Astrocyte (in vitro differentiated cells and primary cell): ENCODE measurements at regions not wholly inside any gene's neighbourhood (a gene's known extent, or its start where the extent isn't known, plus 50 kb on each side); places are given as distances from the start of the nearest gene placed in this dataset.

ENCODE experiments used
- DNase-seq: peaks from one replicate; pipeline ENCODE4 v3.0.0-alpha.2; 2010; ENCODE audit warnings: low read depth
- FAIRE-seq: peaks from 2 replicates; lab custom pipeline; 2011; peaks lifted over from hg19 to GRCh38; lab: Jason Lieb, UNC
- H2AFZ ChIP-seq: 2 replicates; pipeline ENCODE4 v1.6.0; 2012; ENCODE audit warnings: low read depth, low read length, inconsistent platforms
- H3K27ac ChIP-seq: 2 replicates; pipeline ENCODE4 v1.5.1; 2011; ENCODE audit warnings: low read depth, low read length, inconsistent platforms
- H3K27me3 ChIP-seq: 2 replicates; pipeline ENCODE4 v1.6.0; 2011; ENCODE audit warnings: low read length, inconsistent platforms; ENCODE audit not compliant: insufficient read depth
- H3K36me3 ChIP-seq: 2 replicates; pipeline ENCODE4 v1.5.1; 2011; ENCODE audit warnings: low read length, inconsistent platforms; ENCODE audit not compliant: insufficient read depth
- H3K4me1 ChIP-seq: 2 replicates; pipeline ENCODE4 v1.5.1; 2011; ENCODE audit warnings: low read length, inconsistent platforms; ENCODE audit not compliant: insufficient read depth
- H3K4me2 ChIP-seq: 2 replicates; pipeline ENCODE4 v1.6.0; 2012; ENCODE audit warnings: low read length, inconsistent platforms
- H3K4me3 ChIP-seq: 2 replicates; pipeline ENCODE4 v1.5.1; 2011; ENCODE audit warnings: low read depth, mild to moderate bottlenecking, low read length, inconsistent platforms; ENCODE audit not compliant: insufficient read depth
- H3K79me2 ChIP-seq: 2 replicates; pipeline ENCODE4 v1.6.0; 2012; ENCODE audit warnings: mild to moderate bottlenecking, low read length, inconsistent platforms; ENCODE audit not compliant: insufficient read depth
- H3K9ac ChIP-seq: 2 replicates; pipeline ENCODE4 v1.6.0; 2012; ENCODE audit warnings: mild to moderate bottlenecking, low read length, inconsistent platforms
- H3K9me3 ChIP-seq: 2 replicates; pipeline ENCODE4 v1.5.1; 2012; ENCODE audit warnings: low read depth, mild to moderate bottlenecking, low read length, inconsistent platforms; ENCODE audit not compliant: insufficient read depth
- H4K20me1 ChIP-seq: 2 replicates; pipeline ENCODE4 v1.6.0; 2012; ENCODE audit warnings: low read length, inconsistent platforms; ENCODE audit not compliant: insufficient read depth
- H3K27ac Mint-ChIP-seq: one replicate; pipeline ENCODE4 v1.8.0; 2021; ENCODE audit warnings: mild to moderate bottlenecking, mixed read lengths; ENCODE audit not compliant: unreplicated experiment
- H3K27me3 Mint-ChIP-seq: one replicate; pipeline ENCODE4 v1.8.0; 2021; ENCODE audit warnings: low read depth, mixed read lengths; ENCODE audit not compliant: unreplicated experiment
- H3K36me3 Mint-ChIP-seq: one replicate; pipeline ENCODE4 v1.8.0; 2021; ENCODE audit warnings: low read depth, mixed read lengths; ENCODE audit not compliant: unreplicated experiment
- H3K4me1 Mint-ChIP-seq: one replicate; pipeline ENCODE4 v1.8.0; 2021; ENCODE audit warnings: low read depth, mixed read lengths; ENCODE audit not compliant: unreplicated experiment
- H3K4me3 Mint-ChIP-seq: one replicate; pipeline ENCODE4 v1.8.0; 2021; ENCODE audit warnings: mild to moderate bottlenecking, moderate library complexity, mixed read lengths; ENCODE audit not compliant: unreplicated experiment
- H3K9me3 Mint-ChIP-seq: one replicate; pipeline ENCODE4 v1.8.0; 2021; ENCODE audit warnings: mild to moderate bottlenecking, mixed read lengths; ENCODE audit not compliant: unreplicated experiment
- CTCF ChIP-seq: IDR thresholded peaks from 2 replicates; pipeline ENCODE4 v1.5.1; 2011; ENCODE audit warnings: low read depth, mild to moderate bottlenecking, inconsistent platforms, low read length, moderate library complexity; ENCODE audit not compliant: insufficient read depth
- EZH2 ChIP-seq: IDR thresholded peaks from 2 replicates; pipeline ENCODE4 v1.6.1; 2012; ENCODE audit warnings: mild to moderate bottlenecking, low read length, inconsistent platforms; ENCODE audit not compliant: insufficient read depth

DNA sequence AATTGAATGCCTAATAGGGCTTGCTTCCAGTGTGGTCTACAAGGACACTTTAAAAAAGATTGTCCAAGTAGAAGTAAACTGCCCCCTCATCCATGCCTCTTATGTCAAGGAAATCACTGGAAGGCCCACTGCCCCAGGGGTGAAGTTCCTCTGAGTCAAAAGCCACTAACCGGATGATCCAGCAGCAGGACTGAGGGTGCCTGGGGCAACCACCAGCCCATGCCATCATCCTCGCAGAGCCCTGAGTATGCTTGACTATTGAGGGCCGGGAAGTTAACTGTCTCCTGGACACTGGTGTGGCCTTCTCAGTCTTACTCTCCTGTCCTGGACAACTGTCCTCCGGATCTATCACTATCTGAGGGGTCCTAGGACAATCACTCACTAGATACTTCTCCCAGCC, 411.5 kb downstream of the TENT5A start:
- no peak overlapping the region for H2AFZ ChIP-seq
- no peaks in the 10 kb centered on the region for H3K4me1 ChIP-seq
- H3K27me3 ChIP-seq = no peaks in the 10 kb centered on the region
- Mint-ChIP-seq H3K27me3 (peaks cover 6% of the 10 kb centered on the region), H3K4me1 (no peaks in the 10 kb centered on the region), H3K36me3 (no peaks in the 10 kb centered on the region), H3K4me3 (no peak overlapping the region), H3K9me3 (peaks cover 6% of the 10 kb centered on the region), H3K27ac (no peak overlapping the region)
- DNase-seq = no peak
- no peaks in the 10 kb centered on the region for H3K79me2 ChIP-seq
- FAIRE-seq = no peak
- no peak overlapping the region for H3K27ac ChIP-seq
- TF ChIP-seq CTCF = no peak
- no peak for TF ChIP-seq EZH2
- no peaks in the 10 kb centered on the region for H4K20me1 ChIP-seq
- no peaks in the 10 kb centered on the region for H3K9me3 ChIP-seq
- H3K36me3 ChIP-seq = no peaks in the 10 kb centered on the region
- H3K9ac ChIP-seq = no peak overlapping the region
- H3K4me3 ChIP-seq = no peak overlapping the region
- no peak overlapping the region for H3K4me2 ChIP-seq

GRCh38 chr6:81331526-81331925, 421.0 kb downstream of the TENT5A start:
- no peak overlapping the region for H2AFZ ChIP-seq
- Mint-ChIP-seq H3K4me3 (no peak overlapping the region), H3K4me1 (no peaks in the 10 kb centered on the region), H3K27ac (no peak overlapping the region), H3K36me3 (no peaks in the 10 kb centered on the region), H3K9me3 (peaks cover 2% of the 10 kb centered on the region), H3K27me3 (no peaks in the 10 kb centered on the region)
- H3K4me3 ChIP-seq = no peak overlapping the region
- H3K36me3 ChIP-seq = no peaks in the 10 kb centered on the region
- H3K79me2 ChIP-seq = no peaks in the 10 kb centered on the region
- H4K20me1 ChIP-seq = no peaks in the 10 kb centered on the region
- no peaks in the 10 kb centered on the region for H3K27me3 ChIP-seq
- H3K9ac ChIP-seq = no peak overlapping the region
- no peak overlapping the region for H3K4me2 ChIP-seq
- no peak overlapping the region for H3K27ac ChIP-seq
- DNase-seq (peak; percentile 75), FAIRE-seq (peak; percentile 52)
- TF ChIP-seq EZH2 = no peak
- TF ChIP-seq CTCF = no peak
- no peaks in the 10 kb centered on the region for H3K4me1 ChIP-seq
- H3K9me3 ChIP-seq = no peaks in the 10 kb centered on the region

- Histone ChIP-seq H3K4me2 (no peak overlapping the region), H3K4me1 (no peaks in the 10 kb centered on the region), H3K36me3 (no peaks in the 10 kb centered on the region), H3K27ac (no peak overlapping the region), H3K79me2 (no peaks in the 10 kb centered on the region), H2AFZ (no peak overlapping the region), H3K9me3 (no peaks in the 10 kb centered on the region), H3K4me3 (no peak overlapping the region), H3K27me3 (no peaks in the 10 kb centered on the region), H3K9ac (no peak overlapping the region), H4K20me1 (no peaks in the 10 kb centered on the region)
- no peak for FAIRE-seq
- no peak for DNase-seq
- H3K9me3 Mint-ChIP-seq = no peaks in the 10 kb centered on the region
- no peaks in the 10 kb centered on the region for H3K4me1 Mint-ChIP-seq
- H3K36me3 Mint-ChIP-seq = no peaks in the 10 kb centered on the region
- TF ChIP-seq CTCF (no peak), EZH2 (no peak)
- H3K27ac Mint-ChIP-seq = no peak overlapping the region
- no peak overlapping the region for H3K4me3 Mint-ChIP-seq
- no peaks in the 10 kb centered on the region for H3K27me3 Mint-ChIP-seq
Observed at GRCh38 chr6:81328700-81329099, 423.8 kb downstream of the TENT5A start.
